SU-DHL-6 (cell line): ENCODE measurements at regions not wholly inside any gene's neighbourhood (a gene's known extent, or its start where the extent isn't known, plus 50 kb on each side); places are given as distances from the start of the nearest gene placed in this dataset.

Source experiments
- CTCF ChIP-seq: fragments of 200-600 bp; sonication (generic); IDR thresholded peaks from one replicate; pipeline ENCODE4 v1.5.1; 2017; ENCODE audit warnings: antibody characterized with exemption, mild to moderate bottlenecking, low read length, moderate library complexity; ENCODE audit not compliant: insufficient read depth, poor library complexity, severe bottlenecking
- EZH2phosphoT487 ChIP-seq: fragments of 200-600 bp; sonication (generic), shearing (Covaris generic); conservative IDR thresholded peaks from 2 replicates; pipeline ENCODE4 v1.6.1; 2018; ENCODE audit warnings: mild to moderate bottlenecking, antibody characterized with exemption, low read length, moderate library complexity, mixed read lengths

GRCh38 chr9:96058218-96058617 lies 182.7 kb downstream of the ERCC6L2 start:
- TF ChIP-seq CTCF (no peak), EZH2phosphoT487 (no peak)
